GM12874 (cell line): ENCODE measurements at regions not wholly inside any gene's neighbourhood (a gene's known extent, or its start where the extent isn't known, plus 50 kb on each side); places are given as distances from the start of the nearest gene placed in this dataset.

Source experiments
- TF ChIP-seq, protein P1 (sequence below): IDR thresholded peaks from 2 replicates; pipeline ENCODE4 v1.5.1; 2011; ENCODE audit warnings: low read depth, mild to moderate bottlenecking, control low read depth, low read length, moderate library complexity; ENCODE audit not compliant: insufficient read depth

DNA sequence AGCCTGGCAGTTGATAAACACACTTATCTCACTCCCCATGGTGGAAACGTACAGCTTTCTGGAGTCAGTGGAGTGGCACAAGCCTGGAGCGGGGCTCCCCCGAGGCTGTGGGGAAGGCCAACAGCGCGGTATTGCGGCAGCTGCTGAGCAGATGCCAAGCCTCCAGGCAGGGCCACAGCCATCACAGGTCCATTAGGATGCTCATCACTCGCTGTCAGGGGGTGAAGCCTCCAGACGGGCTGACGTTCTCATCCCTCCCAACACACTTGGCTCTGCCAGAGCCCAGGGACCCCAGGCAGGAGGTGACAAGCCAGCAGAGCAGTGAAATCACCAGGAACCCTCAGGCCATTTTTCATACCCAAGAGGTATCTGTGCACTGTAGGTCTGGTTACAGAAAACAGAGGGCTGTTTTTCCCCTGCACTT, 529.2 kb upstream of the KLHL29 start:
- TF ChIP-seq, protein P1, sequence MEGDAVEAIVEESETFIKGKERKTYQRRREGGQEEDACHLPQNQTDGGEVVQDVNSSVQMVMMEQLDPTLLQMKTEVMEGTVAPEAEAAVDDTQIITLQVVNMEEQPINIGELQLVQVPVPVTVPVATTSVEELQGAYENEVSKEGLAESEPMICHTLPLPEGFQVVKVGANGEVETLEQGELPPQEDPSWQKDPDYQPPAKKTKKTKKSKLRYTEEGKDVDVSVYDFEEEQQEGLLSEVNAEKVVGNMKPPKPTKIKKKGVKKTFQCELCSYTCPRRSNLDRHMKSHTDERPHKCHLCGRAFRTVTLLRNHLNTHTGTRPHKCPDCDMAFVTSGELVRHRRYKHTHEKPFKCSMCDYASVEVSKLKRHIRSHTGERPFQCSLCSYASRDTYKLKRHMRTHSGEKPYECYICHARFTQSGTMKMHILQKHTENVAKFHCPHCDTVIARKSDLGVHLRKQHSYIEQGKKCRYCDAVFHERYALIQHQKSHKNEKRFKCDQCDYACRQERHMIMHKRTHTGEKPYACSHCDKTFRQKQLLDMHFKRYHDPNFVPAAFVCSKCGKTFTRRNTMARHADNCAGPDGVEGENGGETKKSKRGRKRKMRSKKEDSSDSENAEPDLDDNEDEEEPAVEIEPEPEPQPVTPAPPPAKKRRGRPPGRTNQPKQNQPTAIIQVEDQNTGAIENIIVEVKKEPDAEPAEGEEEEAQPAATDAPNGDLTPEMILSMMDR = no peak

DNA sequence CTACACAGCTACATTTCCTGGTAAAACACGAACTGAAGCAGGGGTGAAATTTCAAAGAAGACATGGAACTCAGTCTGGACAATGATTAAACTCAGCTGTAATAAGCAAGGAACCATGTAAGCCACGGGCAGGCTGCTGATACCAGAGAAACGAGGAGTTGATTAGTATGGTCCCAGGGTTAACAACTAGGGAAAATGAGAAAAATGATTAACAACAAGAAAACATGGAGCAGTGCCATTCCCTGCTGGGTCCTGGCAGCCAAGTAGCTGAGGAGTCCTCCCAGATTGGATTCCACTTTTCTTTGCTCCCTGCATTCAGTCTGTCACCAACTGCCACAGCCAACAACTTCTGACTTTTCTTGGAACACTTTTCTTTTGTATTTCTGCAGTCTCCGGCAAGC, 517.0 kb upstream of the KLHL29 start:
- TF ChIP-seq, protein P1 = no peak

DNA sequence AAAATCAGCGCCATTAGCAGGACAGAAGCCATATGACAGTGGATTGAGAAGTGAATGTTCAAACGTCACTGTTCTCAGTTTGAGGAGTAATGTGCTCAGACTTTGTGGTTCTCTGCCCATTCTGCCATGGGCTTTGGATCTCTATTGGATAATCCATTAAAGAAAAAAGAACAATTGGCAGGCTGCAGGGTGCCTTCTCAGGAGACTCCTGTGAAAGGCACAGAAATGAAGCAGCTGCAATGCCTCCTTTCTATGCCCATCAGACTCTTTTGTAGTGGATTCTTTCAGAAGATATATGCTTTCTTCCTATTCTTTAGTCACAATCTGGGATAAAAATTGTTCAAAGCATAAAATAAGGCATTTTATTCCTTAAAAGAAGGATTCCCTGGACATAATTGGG, 506.9 kb upstream of the KLHL29 start:
- TF ChIP-seq, protein P1 = no peak

DNA sequence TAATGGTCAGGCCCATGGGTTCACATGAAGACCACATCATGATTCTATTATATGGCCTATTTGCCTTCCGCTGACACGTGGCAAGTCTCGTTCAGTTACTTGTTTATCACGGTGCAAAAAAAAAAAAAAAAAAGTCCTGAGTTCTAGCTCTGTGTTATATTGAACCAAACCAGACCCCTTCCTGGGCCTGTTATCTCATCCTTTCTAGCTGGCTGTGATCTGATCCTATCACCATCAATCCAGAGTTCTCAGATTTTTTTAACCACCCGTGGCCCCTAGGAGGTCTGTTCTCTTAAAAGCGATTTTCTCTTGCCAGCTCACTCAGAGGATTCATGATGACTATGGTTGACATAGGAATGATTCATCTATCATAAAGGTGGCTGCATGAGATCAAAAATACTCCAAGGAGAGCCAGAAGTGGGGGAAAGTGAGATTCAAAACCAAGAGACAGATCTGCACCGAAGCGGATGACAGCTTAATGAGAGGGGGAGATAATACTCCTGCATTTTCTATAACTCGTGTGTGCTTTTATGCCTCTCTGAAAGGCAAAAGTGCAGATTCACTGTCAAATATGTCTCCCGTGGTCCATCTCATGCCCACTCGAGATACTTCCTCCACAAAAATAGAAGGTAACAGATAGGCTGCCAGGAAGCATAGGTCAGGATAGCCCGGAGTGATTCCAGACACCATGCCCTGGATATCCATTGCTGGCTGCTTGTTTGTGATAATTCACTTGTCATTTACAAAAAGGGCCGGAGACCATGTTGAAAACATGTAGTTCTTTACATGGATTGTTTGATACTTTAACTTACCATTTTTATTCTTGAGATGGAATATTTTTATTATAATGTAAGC, 505.7 kb upstream of the KLHL29 start:
- TF ChIP-seq, protein P1 = no peak

DNA sequence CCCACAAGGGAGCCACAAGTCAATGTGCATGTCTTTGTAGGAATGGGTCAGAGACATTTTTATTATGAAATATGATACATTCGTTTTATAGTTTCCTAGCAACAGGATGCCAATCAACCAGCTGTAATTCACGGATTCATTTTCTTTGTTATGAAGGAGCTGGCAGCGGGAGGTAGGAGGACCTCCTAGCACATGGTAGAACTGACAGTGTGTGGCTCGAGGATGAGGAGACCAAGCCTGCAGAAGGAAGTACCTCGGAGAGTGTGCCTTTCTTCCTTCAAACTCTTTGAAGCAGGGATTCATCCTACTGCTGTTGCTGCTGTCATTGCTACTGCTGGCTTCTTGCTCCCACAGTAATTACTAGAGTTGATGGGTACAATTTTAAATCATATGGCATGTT, 504.8 kb upstream of the KLHL29 start:
- TF ChIP-seq, protein P1 = no peak

DNA sequence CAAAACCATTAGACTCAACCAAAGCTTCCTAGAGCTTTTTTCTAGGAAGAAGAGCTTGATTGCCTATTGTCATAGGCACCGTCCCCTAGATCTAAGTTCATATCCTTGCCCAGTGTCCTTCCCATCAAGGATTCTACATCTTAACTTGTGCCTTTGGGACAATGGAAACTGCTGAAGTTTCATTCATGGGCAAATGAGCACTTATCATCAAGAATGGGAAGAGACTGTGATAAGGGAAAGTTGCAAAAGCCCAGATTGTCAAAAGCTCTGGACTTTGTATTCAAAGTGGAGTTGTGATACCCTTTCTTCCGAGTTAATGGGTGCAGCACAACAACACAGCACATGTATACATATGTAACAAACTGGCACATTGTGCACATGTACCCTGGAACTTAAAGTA, 503.0 kb upstream of the KLHL29 start:
- TF ChIP-seq, protein P1 = no peak

DNA sequence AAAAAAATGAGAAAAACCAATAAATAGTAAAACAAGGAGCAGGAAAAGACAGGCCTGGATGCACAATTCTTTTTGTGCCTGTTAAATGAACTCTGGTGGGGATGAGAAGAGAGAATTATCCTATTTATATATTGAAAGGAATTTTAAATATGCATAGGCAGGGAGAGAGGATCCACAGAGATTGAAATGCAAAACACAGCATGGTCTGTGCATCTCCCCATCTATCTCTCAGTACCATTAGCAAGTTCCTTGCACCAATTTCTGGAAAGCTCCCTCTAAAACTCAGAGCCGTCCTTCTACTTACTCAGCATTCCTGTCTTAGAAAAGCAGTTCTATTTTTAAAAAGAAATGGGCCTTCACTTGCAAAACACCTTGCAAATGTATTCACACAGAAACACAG, 502.3 kb upstream of the KLHL29 start:
- TF ChIP-seq, protein P1 = no peak
